Hepatic stellate cell (primary cell): ENCODE measurements at regions not wholly inside any gene's neighbourhood (a gene's known extent, or its start where the extent isn't known, plus 50 kb on each side); places are given as distances from the start of the nearest gene placed in this dataset.
"Not testable (repeated sequence)": the region's sequence is repeated elsewhere in the genome, so short reads cannot be mapped to it uniquely, and the experiment has no call there.

Experiments
- DNase-seq: peaks from one replicate; pipeline ENCODE4 v3.0.0; 2011; ENCODE audit warnings: low spot score

GRCh38 chr6:147974376-147974775, 368.3 kb upstream of the SASH1 start:
- no peak for DNase-seq

GRCh38 chr6:147977851-147978465, 364.7 kb upstream of the SASH1 start:
- DNase-seq = no peak

- no peak for DNase-seq
Measured at GRCh38 chr6:147979966-147980365, 362.7 kb upstream of the SASH1 start.

GRCh38 chr6:147983581-147984366, 358.9 kb upstream of the SASH1 start:
- no peak for DNase-seq

- DNase-seq = no peak
Measured at GRCh38 chr6:147986846-147987245, 355.8 kb upstream of the SASH1 start.

- DNase-seq = no peak
Measured at GRCh38 chr6:147990159-147990558, 352.5 kb upstream of the SASH1 start.

GRCh38 chr6:147991961-147992360, 350.7 kb upstream of the SASH1 start:
- no peak for DNase-seq

GRCh38 chr6:147999001-147999540, 343.6 kb upstream of the SASH1 start:
- no peak for DNase-seq

- no peak for DNase-seq
Measured at GRCh38 chr6:148001844-148002642, 340.6 kb upstream of the SASH1 start.

- DNase-seq = no peak
Measured at GRCh38 chr6:148004651-148005050, 338.0 kb upstream of the SASH1 start.

- no peak for DNase-seq
Measured at GRCh38 chr6:148005806-148006205, 336.8 kb upstream of the SASH1 start.

GRCh38 chr6:148010516-148010915, 332.1 kb upstream of the SASH1 start:
- not testable (repeated sequence) for DNase-seq

- no peak for DNase-seq
Measured at GRCh38 chr6:148016013-148016412, 326.6 kb upstream of the SASH1 start.

- no peak for DNase-seq
Measured at GRCh38 chr6:148021165-148021564, 321.5 kb upstream of the SASH1 start.

- DNase-seq = no peak
Measured at GRCh38 chr6:148021699-148022098, 320.9 kb upstream of the SASH1 start.

GRCh38 chr6:148022279-148022678, 320.4 kb upstream of the SASH1 start:
- not testable (repeated sequence) for DNase-seq

- no peak for DNase-seq
Measured at GRCh38 chr6:148027201-148027600, 315.4 kb upstream of the SASH1 start.

- no peak for DNase-seq
Measured at GRCh38 chr6:148035806-148036390, 306.7 kb upstream of the SASH1 start.

GRCh38 chr6:148037496-148037895, 305.1 kb upstream of the SASH1 start:
- DNase-seq = no peak

- no peak for DNase-seq
Measured at GRCh38 chr6:148041546-148041945, 301.1 kb upstream of the SASH1 start.

GRCh38 chr6:148042536-148042935, 300.1 kb upstream of the SASH1 start:
- no peak for DNase-seq

- DNase-seq = no peak
Measured at GRCh38 chr6:148044261-148044751, 298.3 kb upstream of the SASH1 start.
